NCI-H748 (cell line): ENCODE measurements at regions not wholly inside any gene's neighbourhood (a gene's known extent, or its start where the extent isn't known, plus 50 kb on each side); places are given as distances from the start of the nearest gene placed in this dataset.
"Not testable (repeated sequence)": the region's sequence is repeated elsewhere in the genome, so short reads cannot be mapped to it uniquely, and the experiment has no call there.

Experiments
- DNase-seq: peaks from one replicate; lab custom pipeline; 2025; ENCODE audit not compliant: unreplicated experiment; lab: John Stamatoyannopoulos, UW

GRCh38 chr7:17552952-17553351 is 254.5 kb downstream of the AHR start:
- DNase-seq, result no peak

GRCh38 chr7:17554341-17555015 is 256.0 kb downstream of the AHR start:
- no peak for DNase-seq

DNA sequence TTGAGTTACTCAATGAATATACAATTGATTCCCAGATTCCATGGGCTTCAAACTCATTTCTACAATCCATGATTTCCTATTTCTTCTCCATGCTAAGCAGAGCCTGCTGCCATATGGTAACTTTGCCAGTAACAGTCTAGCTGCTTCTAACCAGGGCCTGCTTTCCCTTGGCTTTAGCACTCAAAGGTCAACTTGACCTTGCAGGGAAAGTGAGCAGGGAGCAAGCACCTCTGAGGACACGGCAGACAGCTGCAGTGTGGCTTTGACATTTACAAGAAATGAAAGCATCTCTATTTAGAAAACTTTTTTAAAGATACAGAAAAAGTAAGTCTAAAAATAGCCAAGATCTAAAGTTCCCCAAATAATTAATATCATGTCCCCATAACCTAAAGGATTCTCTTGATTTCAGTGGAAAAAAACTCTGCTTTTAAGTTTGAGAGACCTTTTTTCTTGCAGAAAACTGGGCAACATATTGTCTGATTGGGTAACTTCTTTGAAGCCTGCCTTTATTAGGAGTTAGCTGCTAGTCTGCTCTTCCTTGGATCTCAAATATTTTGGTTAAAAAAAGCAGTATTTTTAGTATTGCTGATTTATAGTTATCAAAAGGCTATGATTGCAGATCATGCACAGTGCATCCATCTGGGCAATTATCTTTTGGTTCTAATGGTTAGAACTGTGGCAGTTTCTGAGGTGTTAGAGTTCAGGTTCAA is 257.9 kb downstream of the AHR start:
- DNase-seq, result no peak

- DNase-seq, result no peak
These were observed 258.8 kb downstream of the AHR start for GRCh38 chr7:17557251-17557671.

DNA sequence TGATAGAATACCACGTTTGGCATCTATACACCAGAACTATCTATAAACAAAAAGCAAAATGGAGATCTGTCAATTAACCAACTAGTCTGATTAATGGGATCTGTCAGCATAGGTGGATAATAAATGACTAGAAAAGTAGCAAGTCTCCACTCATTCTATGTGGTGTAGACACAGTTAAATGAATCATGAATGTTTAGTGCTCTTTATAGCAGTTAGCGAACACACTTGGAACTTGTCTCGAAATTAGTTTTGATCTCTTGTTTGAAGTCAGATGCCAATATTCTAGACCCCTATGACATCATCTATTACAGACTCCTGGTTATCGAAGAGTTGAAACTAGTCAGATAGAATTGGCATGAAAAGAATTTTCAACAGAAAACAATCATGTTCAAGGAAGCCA is 259.7 kb downstream of the AHR start:
- no peak for DNase-seq

- no peak for DNase-seq
These were observed 260.3 kb downstream of the AHR start for GRCh38 chr7:17558558-17559332.

GRCh38 chr7:17559388-17559787 is 260.9 kb downstream of the AHR start:
- peak; percentile 30 for DNase-seq

DNA sequence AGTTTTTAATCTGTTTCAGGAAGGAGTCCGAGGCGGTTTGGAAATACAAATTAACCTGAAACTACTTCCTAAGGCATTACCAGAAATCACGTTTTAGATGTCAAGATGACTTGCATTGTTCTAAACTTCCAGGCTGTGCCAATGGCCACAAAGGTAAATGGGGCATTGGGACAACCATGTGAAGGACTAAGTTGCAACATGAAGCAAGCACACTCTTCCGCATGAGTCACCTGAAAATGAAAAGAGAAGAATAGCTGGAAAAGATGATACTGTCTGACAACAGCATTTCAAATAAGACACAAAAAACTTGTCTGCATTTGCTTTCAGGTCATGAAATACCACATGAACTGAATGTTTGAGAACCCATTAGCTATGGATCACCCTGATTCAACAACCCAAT is 262.1 kb downstream of the AHR start:
- no peak for DNase-seq

GRCh38 chr7:17560966-17561365 is 262.5 kb downstream of the AHR start:
- no peak for DNase-seq

DNA sequence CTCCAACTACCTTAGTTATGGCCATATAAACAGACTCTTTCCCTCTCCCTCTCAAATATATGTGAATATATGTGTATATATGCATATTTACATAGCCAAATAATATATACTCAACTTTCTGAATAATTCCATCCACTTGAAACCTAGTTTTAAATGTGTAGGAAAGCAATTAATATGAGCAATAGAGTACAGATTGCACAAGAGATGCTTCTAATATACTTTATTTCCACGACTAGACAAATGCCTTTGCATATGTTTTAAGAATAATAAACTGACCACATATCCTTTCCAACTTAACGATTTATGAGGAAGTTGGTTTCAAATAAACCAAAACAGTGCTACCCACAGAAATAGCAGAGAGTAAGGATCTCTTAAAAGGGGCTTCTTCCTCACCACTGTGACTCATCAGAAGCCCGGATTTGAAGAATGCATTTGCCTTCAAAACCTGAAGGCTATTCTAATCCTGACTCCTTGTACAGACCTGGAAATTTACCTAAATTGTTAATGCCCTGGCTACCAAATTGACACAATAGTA is 266.3 kb downstream of the AHR start:
- no peak for DNase-seq

DNA sequence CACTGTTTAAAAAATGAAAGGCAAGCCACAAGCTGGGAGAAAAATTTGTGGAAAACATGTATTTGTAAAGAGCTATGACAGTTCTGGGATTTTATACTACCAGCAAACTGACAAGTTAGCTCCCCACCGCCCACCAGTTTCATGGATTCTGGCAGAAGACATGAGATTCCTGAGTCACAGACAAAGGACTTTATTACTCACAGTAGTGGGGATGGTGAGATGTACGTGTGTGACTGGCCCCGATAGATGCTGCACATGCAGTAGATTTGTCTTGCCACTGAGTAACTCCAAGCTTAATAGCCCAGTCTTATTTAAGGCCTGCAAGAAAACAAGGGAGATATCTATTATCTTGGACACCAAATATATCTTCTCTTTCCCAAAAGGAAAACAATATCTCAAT is 281.7 kb downstream of the AHR start:
- no peak for DNase-seq

DNA sequence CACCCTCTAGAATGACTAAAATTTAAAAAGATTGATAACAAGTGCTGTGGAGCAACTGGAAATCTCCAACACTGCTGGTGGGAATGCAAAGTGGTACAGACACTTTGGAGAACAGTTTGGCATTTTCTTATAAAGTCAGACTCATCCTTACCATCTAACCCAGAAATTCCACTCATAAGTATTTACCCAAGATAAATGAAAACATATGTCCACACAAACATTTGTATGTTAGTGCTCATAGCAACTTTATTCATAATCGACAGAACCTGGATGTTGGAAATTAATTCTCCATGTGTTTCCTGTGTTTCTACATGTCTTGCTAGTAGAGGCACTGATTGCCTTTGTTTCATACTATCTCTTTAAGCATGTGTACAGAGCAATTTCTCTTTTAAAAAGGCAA is 282.4 kb downstream of the AHR start:
- DNase-seq, result no peak

DNA sequence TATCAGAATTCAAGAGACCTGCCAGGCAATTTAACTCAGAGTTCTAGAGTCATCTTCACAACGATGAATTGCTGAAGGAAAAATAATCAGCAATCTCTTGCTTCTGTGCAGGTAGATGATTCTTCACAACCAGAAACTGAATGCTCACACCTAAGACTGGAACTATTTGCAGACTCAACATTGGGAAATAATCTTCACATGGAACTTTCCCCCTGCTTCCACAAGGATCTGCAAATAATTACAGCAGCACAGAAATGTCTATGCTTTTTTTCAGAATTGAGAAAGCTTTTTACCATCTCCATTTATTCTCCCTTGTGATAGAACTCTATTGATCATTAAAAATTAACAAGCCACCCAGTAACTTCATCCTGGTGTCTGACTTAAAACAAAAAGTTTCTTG is 282.8 kb downstream of the AHR start:
- DNase-seq, result no peak

DNA sequence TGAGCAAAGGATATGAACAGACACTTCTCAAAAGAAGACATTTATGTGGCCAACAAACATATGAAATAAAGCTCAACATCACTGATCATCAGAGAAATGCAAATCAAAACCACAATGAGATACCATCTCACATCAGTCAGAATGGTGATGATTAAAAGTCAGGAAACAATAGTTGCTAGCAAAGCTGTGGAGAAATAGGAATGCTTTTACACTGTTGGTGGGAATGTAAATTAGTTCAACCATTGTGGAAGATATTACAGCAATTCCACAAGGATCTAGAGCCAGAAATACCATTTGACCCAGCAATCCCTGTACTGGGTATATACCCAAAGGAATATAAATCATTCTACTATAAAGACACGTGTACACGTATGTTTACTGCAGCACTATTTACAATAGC is 284.2 kb downstream of the AHR start:
- DNase-seq, result not testable (repeated sequence)

- DNase-seq, result no peak
These were observed 285.3 kb downstream of the AHR start for GRCh38 chr7:17583786-17584185.

GRCh38 chr7:17584822-17585221 is 286.4 kb downstream of the AHR start:
- no peak for DNase-seq

GRCh38 chr7:17586711-17587110 is 288.3 kb downstream of the AHR start:
- no peak for DNase-seq

- DNase-seq, result no peak
These were observed 290.3 kb downstream of the AHR start for GRCh38 chr7:17588730-17589129.

DNA sequence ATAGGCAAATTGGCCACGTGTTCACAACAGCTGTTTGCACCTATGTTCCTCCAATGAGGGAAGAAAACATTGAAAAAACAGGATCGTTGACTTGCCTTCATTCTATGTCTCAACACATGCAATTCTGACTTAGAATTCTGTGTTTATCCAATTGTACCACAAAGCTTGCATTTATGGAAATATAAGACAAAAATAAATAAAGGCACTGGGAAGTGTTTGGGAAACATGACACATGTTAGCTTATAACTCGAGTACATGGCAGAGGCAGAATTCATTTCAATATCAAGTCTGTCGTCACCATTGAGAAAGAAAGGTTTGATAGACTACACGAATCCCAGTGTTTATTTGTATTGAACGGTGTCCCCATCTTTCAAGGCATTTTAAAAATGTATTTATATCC is 291.2 kb downstream of the AHR start:
- no peak for DNase-seq

- DNase-seq, result no peak
These were observed 291.8 kb downstream of the AHR start for GRCh38 chr7:17590221-17590620.

GRCh38 chr7:17593819-17594419 is 295.5 kb downstream of the AHR start:
- no peak for DNase-seq
